ENCODE measurements at regions not wholly inside any gene's neighbourhood (a gene's known extent, or its start where the extent isn't known, plus 50 kb on each side); places are given as distances from the start of the nearest gene placed in this dataset.

DNA sequence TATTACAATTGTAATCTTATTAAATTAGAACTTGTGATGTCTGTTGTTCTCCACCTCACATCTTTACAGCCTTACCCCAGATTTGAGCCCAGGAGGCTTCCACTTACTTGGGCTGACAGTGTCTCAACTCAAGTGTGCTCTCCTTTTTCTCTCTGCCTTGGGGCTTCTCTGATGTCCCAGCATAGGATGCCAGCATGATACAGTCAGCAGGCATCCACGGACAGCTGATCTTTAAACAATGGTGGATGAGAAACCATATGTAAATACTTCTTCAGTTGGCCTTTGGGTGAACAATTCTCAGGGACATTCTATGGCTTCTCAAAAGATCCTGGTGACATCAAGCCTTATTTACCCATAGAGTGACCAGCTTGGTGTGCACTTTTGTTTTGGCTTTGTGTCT, 107.6 kb upstream of the GORAB start:
- TF ChIP-seq CTCF (optimal IDR thresholded peaks at IDR 0.05 in 1 of 3, IDR thresholded peaks at IDR 0.05 in 1 of 3, conservative IDR thresholded peaks at IDR 0.05 in 1 of 3; ENCODE audit: extremely low read depth in 1 of 3, insufficient read depth in 2 of 3, low read length in 3 of 3) (no peak), EZH2 (IDR thresholded peaks at IDR 0.05; ENCODE audit: low read length) (no peak)

All from keratinocyte (primary cell).